NT2/D1 (cell line): ENCODE measurements at regions not wholly inside any gene's neighbourhood (a gene's known extent, or its start where the extent isn't known, plus 50 kb on each side); places are given as distances from the start of the nearest gene placed in this dataset.

Source experiments
- DNase-seq: peaks from one replicate; pipeline ENCODE4 v3.0.0-alpha.2; 2011; ENCODE audit warnings: low read depth, low spot score
- H3K27me3 ChIP-seq: 2 replicates; pipeline ENCODE4 v1.6.0; 2011; ENCODE audit warnings: mild to moderate bottlenecking; ENCODE audit not compliant: insufficient read length, insufficient read depth
- H3K36me3 ChIP-seq: 2 replicates; pipeline ENCODE4 v1.6.1; 2011; ENCODE audit warnings: mild to moderate bottlenecking, low read length, mixed read lengths; ENCODE audit not compliant: insufficient read depth, insufficient read length
- H3K4me1 ChIP-seq: 2 replicates; pipeline ENCODE4 v1.5.1; 2011; ENCODE audit not compliant: insufficient read depth, insufficient read length
- H3K4me3 ChIP-seq: 2 replicates; pipeline ENCODE4 v1.5.1; 2011; ENCODE audit warnings: low read depth; ENCODE audit not compliant: insufficient read length
- H3K9ac ChIP-seq: 2 replicates; pipeline ENCODE4 v1.6.0; 2011; ENCODE audit warnings: low read depth; ENCODE audit not compliant: insufficient read length
- H3K9me3 ChIP-seq: 2 replicates; pipeline ENCODE4 v1.5.1; 2011; ENCODE audit warnings: mild to moderate bottlenecking, low read length; ENCODE audit not compliant: insufficient read depth
- SUZ12 ChIP-seq: IDR thresholded peaks from 2 replicates; pipeline ENCODE4 v1.6.1; 2011; ENCODE audit not compliant: insufficient read length, insufficient read depth; ENCODE audit errors: extremely low read depth
- YY1 ChIP-seq: IDR thresholded peaks from 2 replicates; pipeline ENCODE4 v1.6.1; 2011; ENCODE audit not compliant: insufficient read length, insufficient read depth
- ZNF274 ChIP-seq: IDR thresholded peaks from 2 replicates; pipeline ENCODE4 v1.6.1; 2011; ENCODE audit warnings: mild to moderate bottlenecking, low read depth, low read length

DNA sequence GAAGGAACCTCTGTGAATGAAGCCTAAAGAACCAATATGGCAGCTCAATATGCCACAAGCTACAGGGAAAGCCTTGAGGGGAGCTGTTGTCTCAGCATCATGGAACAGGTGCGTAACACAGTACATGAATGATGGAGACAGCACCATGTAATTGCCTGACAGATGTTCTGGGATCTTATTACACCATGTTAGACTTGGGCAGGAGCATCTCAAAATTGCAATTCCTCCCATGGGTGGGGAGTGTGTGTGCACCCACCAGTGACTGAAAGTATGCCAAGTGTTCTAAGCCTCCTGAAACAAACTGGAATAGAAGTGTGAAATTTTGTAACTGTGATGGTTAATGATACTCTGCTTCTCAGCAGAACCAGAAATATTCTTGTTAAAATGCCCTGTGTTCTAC lies 151.0 kb upstream of the SRRM4 start:
- DNase-seq, result no peak
- no peak overlapping the region for H3K4me3 ChIP-seq
- H3K9ac ChIP-seq, result no peak overlapping the region
- no peaks in the 10 kb centered on the region for H3K4me1 ChIP-seq
- H3K27me3 ChIP-seq, result no peaks in the 10 kb centered on the region
- TF ChIP-seq SUZ12, result no peak
- TF ChIP-seq YY1, result no peak
- TF ChIP-seq ZNF274, result no peak
- H3K36me3 ChIP-seq, result no peaks in the 10 kb centered on the region
- H3K9me3 ChIP-seq, result no peaks in the 10 kb centered on the region

DNA sequence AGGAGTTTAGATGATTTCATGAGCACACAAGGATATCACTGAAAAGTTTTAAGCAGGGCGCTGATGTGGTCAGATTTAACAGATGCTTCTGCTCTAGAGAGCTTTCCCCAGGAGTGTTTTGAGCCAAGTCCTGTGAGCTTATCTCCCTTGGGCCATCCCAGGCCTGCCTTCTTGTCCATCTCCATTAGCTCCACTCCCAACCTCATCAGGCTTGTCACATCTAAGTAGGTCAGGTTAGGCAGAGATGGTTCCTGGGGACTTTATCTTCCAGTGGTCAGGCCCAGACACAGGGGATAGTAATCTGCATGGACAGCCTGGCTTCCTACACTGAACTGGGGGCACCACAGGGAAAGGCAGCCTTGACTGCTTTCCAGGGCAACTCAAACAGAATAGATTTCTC lies 145.4 kb upstream of the SRRM4 start:
- TF ChIP-seq SUZ12, result no peak
- no peak for TF ChIP-seq YY1
- TF ChIP-seq ZNF274, result no peak
- Histone ChIP-seq H3K36me3 (no peaks in the 10 kb centered on the region), H3K9me3 (no peaks in the 10 kb centered on the region), H3K27me3 (no peaks in the 10 kb centered on the region), H3K4me1 (no peaks in the 10 kb centered on the region), H3K9ac (no peak overlapping the region), H3K4me3 (no peak overlapping the region)
- no peak for DNase-seq

DNA sequence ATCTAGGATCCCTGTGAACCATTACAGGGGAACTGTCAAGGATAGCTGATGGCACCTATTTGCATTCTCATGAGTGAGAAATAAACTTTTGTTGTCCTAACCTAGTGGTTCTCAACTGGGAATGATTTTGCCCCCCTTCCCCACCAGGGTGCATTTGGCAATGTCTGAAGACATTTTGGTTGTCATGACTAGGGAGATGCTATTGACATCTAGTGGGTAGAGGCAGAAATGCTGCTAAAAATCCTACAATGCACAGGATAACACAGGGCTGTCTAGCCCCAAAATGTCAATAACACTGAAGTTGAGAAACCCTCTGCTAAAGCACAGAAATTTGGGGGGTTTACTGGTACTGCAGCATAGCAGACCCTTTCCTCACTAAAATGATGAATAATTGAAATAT lies 140.9 kb upstream of the SRRM4 start:
- no peak for TF ChIP-seq YY1
- TF ChIP-seq ZNF274, result no peak
- no peak for TF ChIP-seq SUZ12
- H3K9me3 ChIP-seq, result no peaks in the 10 kb centered on the region
- H3K4me3 ChIP-seq, result no peak overlapping the region
- no peaks in the 10 kb centered on the region for H3K27me3 ChIP-seq
- no peak for DNase-seq
- no peaks in the 10 kb centered on the region for H3K36me3 ChIP-seq
- no peak overlapping the region for H3K9ac ChIP-seq
- no peaks in the 10 kb centered on the region for H3K4me1 ChIP-seq

DNA sequence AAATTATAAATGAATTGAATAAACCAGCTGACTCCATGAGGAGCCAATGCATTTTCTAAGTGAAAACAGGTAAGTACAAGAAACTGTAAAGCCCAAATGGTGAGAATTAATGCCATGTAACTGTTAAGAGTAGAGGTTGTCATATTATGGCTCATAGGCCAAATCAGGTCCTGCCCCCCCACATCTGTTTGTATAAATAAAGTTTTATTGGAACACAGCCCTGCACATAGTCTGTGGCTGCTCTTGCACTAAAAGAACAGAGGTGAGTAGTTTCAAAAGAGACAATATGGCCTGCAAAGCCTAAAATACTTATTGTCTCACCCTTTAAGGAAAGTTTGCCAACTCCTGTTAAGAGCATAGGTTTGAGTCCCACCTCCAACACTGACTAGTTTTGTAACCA lies 140.5 kb upstream of the SRRM4 start:
- Histone ChIP-seq H3K9ac (no peak overlapping the region), H3K27me3 (no peaks in the 10 kb centered on the region), H3K9me3 (no peaks in the 10 kb centered on the region), H3K4me1 (no peaks in the 10 kb centered on the region), H3K4me3 (no peak overlapping the region), H3K36me3 (no peaks in the 10 kb centered on the region)
- no peak for TF ChIP-seq ZNF274
- TF ChIP-seq SUZ12, result no peak
- TF ChIP-seq YY1, result no peak
- DNase-seq, result no peak

DNA sequence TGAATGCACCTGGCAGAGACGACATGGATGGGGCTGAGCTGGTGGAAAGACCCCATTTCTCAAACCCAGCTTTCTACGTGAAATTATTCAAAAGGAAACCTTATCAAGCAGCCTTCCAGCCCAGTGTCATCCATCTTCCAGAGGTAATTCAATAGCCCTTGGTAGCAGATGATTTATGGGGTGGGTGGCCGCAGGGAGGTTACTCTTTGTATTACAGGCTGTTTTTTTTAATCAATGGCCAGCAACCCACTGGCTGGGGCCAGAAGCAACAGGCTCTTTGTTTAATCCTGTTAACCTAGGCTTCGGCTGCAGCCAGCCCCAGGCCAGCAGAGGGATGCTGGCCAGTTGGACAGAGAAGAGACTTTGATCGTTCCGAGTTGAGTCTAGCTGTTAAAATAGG lies 139.8 kb upstream of the SRRM4 start:
- DNase-seq, result no peak
- Histone ChIP-seq H3K4me3 (no peak overlapping the region), H3K27me3 (no peaks in the 10 kb centered on the region), H3K9ac (no peak overlapping the region), H3K9me3 (no peaks in the 10 kb centered on the region), H3K36me3 (no peaks in the 10 kb centered on the region), H3K4me1 (no peaks in the 10 kb centered on the region)
- TF ChIP-seq ZNF274 (no peak), SUZ12 (no peak), YY1 (no peak)

DNA sequence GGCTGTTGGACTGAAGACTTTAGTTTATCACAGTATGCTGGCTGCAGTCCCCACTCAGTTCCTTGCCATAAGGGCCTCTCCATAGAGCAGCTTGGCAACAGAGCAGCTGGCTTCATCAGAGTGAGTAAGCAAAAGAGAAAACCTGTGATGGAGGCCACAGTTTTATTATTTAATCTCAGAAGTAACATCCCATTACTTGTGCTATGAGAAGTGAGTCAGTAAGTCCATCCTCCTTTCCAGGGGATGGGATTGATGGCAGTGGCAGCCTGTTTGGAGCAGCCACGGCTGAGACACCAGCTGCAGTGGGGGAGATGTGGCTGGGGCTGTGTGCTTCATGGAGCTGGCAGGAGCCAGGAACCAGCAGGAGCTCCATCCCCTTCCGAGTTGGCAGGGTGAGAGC lies 138.5 kb upstream of the SRRM4 start:
- Histone ChIP-seq H3K36me3 (no peaks in the 10 kb centered on the region), H3K4me3 (no peak overlapping the region), H3K9me3 (no peaks in the 10 kb centered on the region), H3K4me1 (no peaks in the 10 kb centered on the region), H3K9ac (no peak overlapping the region), H3K27me3 (no peaks in the 10 kb centered on the region)
- TF ChIP-seq ZNF274 (no peak), SUZ12 (no peak), YY1 (no peak)
- DNase-seq, result no peak

DNA sequence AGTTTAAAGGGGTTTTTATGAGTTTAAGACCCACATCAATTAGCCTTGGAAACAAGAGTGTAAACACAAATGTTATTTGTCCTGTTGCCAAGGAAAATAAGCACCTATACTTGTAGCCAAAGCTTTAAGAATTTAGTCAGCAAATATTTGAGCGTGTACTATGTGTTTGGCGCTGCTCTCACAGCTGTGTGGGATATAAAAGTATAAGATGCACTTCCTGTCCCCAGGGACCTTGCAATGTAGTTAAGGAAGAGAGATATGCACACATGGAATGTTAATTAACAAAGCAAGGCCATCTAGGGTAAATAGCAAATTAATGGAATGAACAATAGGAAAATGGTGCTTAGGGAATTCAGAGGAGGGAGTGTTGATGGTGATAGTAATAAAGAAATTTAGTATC lies 134.9 kb upstream of the SRRM4 start:
- Histone ChIP-seq H3K4me1 (no peaks in the 10 kb centered on the region), H3K9me3 (no peaks in the 10 kb centered on the region), H3K27me3 (no peaks in the 10 kb centered on the region), H3K36me3 (no peaks in the 10 kb centered on the region), H3K4me3 (no peak overlapping the region), H3K9ac (no peak overlapping the region)
- DNase-seq, result no peak
- no peak for TF ChIP-seq YY1
- TF ChIP-seq ZNF274, result no peak
- no peak for TF ChIP-seq SUZ12
